KG1 (cell line): ENCODE measurements at regions not wholly inside any gene's neighbourhood (a gene's known extent, or its start where the extent isn't known, plus 50 kb on each side); places are given as distances from the start of the nearest gene placed in this dataset.

ENCODE experiments used
- DNase-seq: peaks from one replicate; lab custom pipeline; 2025; lab: John Stamatoyannopoulos, UW

- no peak for DNase-seq
Observed at GRCh38 chr10:33813415-33813814, 478.9 kb upstream of the NRP1 start.

GRCh38 chr10:33812586-33812985 lies 478.1 kb upstream of the NRP1 start:
- no peak for DNase-seq

- no peak for DNase-seq
Observed at GRCh38 chr10:33810986-33811385, 476.5 kb upstream of the NRP1 start.

- no peak for DNase-seq
Observed at GRCh38 chr10:33809732-33810131, 475.3 kb upstream of the NRP1 start.

- DNase-seq, result no peak
Observed at GRCh38 chr10:33808475-33808874, 474.0 kb upstream of the NRP1 start.

GRCh38 chr10:33807531-33808359 lies 473.3 kb upstream of the NRP1 start:
- DNase-seq, result no peak

- DNase-seq, result no peak
Observed at GRCh38 chr10:33805831-33806230, 471.4 kb upstream of the NRP1 start.

GRCh38 chr10:33804584-33804983 lies 470.1 kb upstream of the NRP1 start:
- no peak for DNase-seq

- no peak for DNase-seq
Observed at GRCh38 chr10:33803248-33803647, 468.8 kb upstream of the NRP1 start.

GRCh38 chr10:33802566-33802965 lies 468.1 kb upstream of the NRP1 start:
- DNase-seq, result no peak

GRCh38 chr10:33801705-33802104 lies 467.2 kb upstream of the NRP1 start:
- no peak for DNase-seq

- no peak for DNase-seq
Observed at GRCh38 chr10:33800986-33801385, 466.5 kb upstream of the NRP1 start.

- DNase-seq, result no peak
Observed at GRCh38 chr10:33800545-33800944, 466.1 kb upstream of the NRP1 start.

GRCh38 chr10:33799944-33800323 lies 465.5 kb upstream of the NRP1 start:
- no peak for DNase-seq

GRCh38 chr10:33799281-33799943 lies 464.9 kb upstream of the NRP1 start:
- DNase-seq, result no peak

- no peak for DNase-seq
Observed at GRCh38 chr10:33798754-33799153, 464.3 kb upstream of the NRP1 start.

- DNase-seq, result no peak
Observed at GRCh38 chr10:33796680-33797079, 462.2 kb upstream of the NRP1 start.

- DNase-seq, result no peak
Observed at GRCh38 chr10:33795529-33795928, 461.1 kb upstream of the NRP1 start.

- DNase-seq, result no peak
Observed at GRCh38 chr10:33794460-33794859, 460.0 kb upstream of the NRP1 start.

- no peak for DNase-seq
Observed at GRCh38 chr10:33793793-33794192, 459.3 kb upstream of the NRP1 start.

GRCh38 chr10:33791272-33791660 lies 456.8 kb upstream of the NRP1 start:
- DNase-seq, result no peak

- DNase-seq, result no peak
Observed at GRCh38 chr10:33790521-33791271, 456.2 kb upstream of the NRP1 start.

- no peak for DNase-seq
Observed at GRCh38 chr10:33783557-33783956, 449.1 kb upstream of the NRP1 start.
